ENCODE measurements at regions not wholly inside any gene's neighbourhood (a gene's known extent, or its start where the extent isn't known, plus 50 kb on each side); places are given as distances from the start of the nearest gene placed in this dataset.

GRCh38 chr18:29154196-29154757 is 977.3 kb upstream of the CDH2 start:
- DNase-seq (ENCODE audit: low read depth in 3 of 3, low spot score in 2 of 3): no peak

GRCh38 chr18:29153091-29153490 is 976.2 kb upstream of the CDH2 start:
- no peak for DNase-seq (ENCODE audit: low read depth in 3 of 3, low spot score in 2 of 3)

GRCh38 chr18:29147944-29148343 is 971.0 kb upstream of the CDH2 start:
- no peak for DNase-seq (ENCODE audit: low read depth in 3 of 3, low spot score in 2 of 3)

GRCh38 chr18:29146068-29146467 is 969.1 kb upstream of the CDH2 start:
- no peak for DNase-seq (ENCODE audit: low read depth in 3 of 3, low spot score in 2 of 3)

- DNase-seq (ENCODE audit: low read depth in 3 of 3, low spot score in 2 of 3): no peak
These were observed 963.7 kb upstream of the CDH2 start for GRCh38 chr18:29140590-29140989.

- DNase-seq (ENCODE audit: low read depth in 3 of 3, low spot score in 2 of 3): no peak
These were observed 961.0 kb upstream of the CDH2 start for GRCh38 chr18:29137773-29138495.

GRCh38 chr18:29123706-29124530 is 947.0 kb upstream of the CDH2 start:
- no peak for DNase-seq (ENCODE audit: low read depth in 3 of 3, low spot score in 2 of 3)

- DNase-seq (ENCODE audit: low read depth in 3 of 3, low spot score in 2 of 3): no peak
These were observed 927.7 kb upstream of the CDH2 start for GRCh38 chr18:29104671-29105070.

- DNase-seq (ENCODE audit: low read depth in 3 of 3, low spot score in 2 of 3): no peak
These were observed 927.3 kb upstream of the CDH2 start for GRCh38 chr18:29104227-29104626.

- no peak for DNase-seq (ENCODE audit: low read depth in 3 of 3, low spot score in 2 of 3)
These were observed 919.3 kb upstream of the CDH2 start for GRCh38 chr18:29096079-29096770.

GRCh38 chr18:29087616-29088246 is 910.8 kb upstream of the CDH2 start:
- DNase-seq (ENCODE audit: low read depth in 3 of 3, low spot score in 2 of 3): no peak

GRCh38 chr18:29084120-29084519 is 907.2 kb upstream of the CDH2 start:
- no peak for DNase-seq (ENCODE audit: low read depth in 3 of 3, low spot score in 2 of 3)

- DNase-seq (ENCODE audit: low read depth in 3 of 3, low spot score in 2 of 3): no peak
These were observed 906.6 kb upstream of the CDH2 start for GRCh38 chr18:29083545-29083944.

- DNase-seq (ENCODE audit: low read depth in 3 of 3, low spot score in 2 of 3): no peak
These were observed 904.0 kb upstream of the CDH2 start for GRCh38 chr18:29080946-29081345.

- DNase-seq (ENCODE audit: low read depth in 3 of 3, low spot score in 2 of 3): no peak
These were observed 901.3 kb upstream of the CDH2 start for GRCh38 chr18:29078273-29078672.

GRCh38 chr18:29077344-29077743 is 900.4 kb upstream of the CDH2 start:
- DNase-seq (ENCODE audit: low read depth in 3 of 3, low spot score in 2 of 3): no peak

- no peak for DNase-seq (ENCODE audit: low read depth in 3 of 3, low spot score in 2 of 3)
These were observed 899.7 kb upstream of the CDH2 start for GRCh38 chr18:29076645-29077044.

GRCh38 chr18:29074147-29074546 is 897.2 kb upstream of the CDH2 start:
- DNase-seq (ENCODE audit: low read depth in 3 of 3, low spot score in 2 of 3): no peak

- no peak for DNase-seq (ENCODE audit: low read depth in 3 of 3, low spot score in 2 of 3)
These were observed 894.9 kb upstream of the CDH2 start for GRCh38 chr18:29071869-29072268.

GRCh38 chr18:29063346-29063745 is 886.4 kb upstream of the CDH2 start:
- no peak for DNase-seq (ENCODE audit: low read depth in 3 of 3, low spot score in 2 of 3)

- DNase-seq (ENCODE audit: low read depth in 3 of 3, low spot score in 2 of 3): no peak
These were observed 886.0 kb upstream of the CDH2 start for GRCh38 chr18:29062921-29063320.
